Fibroblast of lung (primary cell): ENCODE measurements at regions not wholly inside any gene's neighbourhood (a gene's known extent, or its start where the extent isn't known, plus 50 kb on each side); places are given as distances from the start of the nearest gene placed in this dataset.
"Not testable (repeated sequence)": the region's sequence is repeated elsewhere in the genome, so short reads cannot be mapped to it uniquely, and the experiment has no call there.

Experiments used
- DNase-seq, 2 donors: peaks; one replicate each; pipeline versions ENCODE4 v3.0.0 to v3.0.0-alpha.2; 2010; ENCODE audit warnings: low read depth in 2 of 2
- H2AFZ ChIP-seq: 2 replicates; pipeline ENCODE4 v1.5.1; 2012; ENCODE audit warnings: low read length, control low read depth, inconsistent platforms
- H3K27ac ChIP-seq: 2 replicates; pipeline ENCODE4 v1.5.1; 2011; ENCODE audit warnings: low read length, control low read depth; ENCODE audit not compliant: insufficient read depth
- H3K27me3 ChIP-seq: 2 replicates; pipeline ENCODE4 v1.5.1; 2011; ENCODE audit warnings: mild to moderate bottlenecking, low read length; ENCODE audit not compliant: control insufficient read depth, insufficient read depth
- H3K36me3 ChIP-seq: 2 replicates; pipeline ENCODE4 v1.5.1; 2011; ENCODE audit warnings: low read length; ENCODE audit not compliant: control insufficient read depth, insufficient read depth
- H3K4me1 ChIP-seq: 2 replicates; pipeline ENCODE4 v1.5.1; 2011; ENCODE audit warnings: low read length; ENCODE audit not compliant: control insufficient read depth, insufficient read depth; ENCODE audit errors: extremely low read depth
- H3K4me2 ChIP-seq: 2 replicates; pipeline ENCODE4 v1.5.1; 2011; ENCODE audit warnings: low read length, control low read depth; ENCODE audit not compliant: insufficient read depth; ENCODE audit errors: extremely low read depth
- H3K4me3 ChIP-seq, 4 experiments: fragments of 200-600 bp in 1 of 4; sonication (generic) in 1 of 4; replicated peaks in 1 of 4; 2 replicates each; pipeline ENCODE4 v1.5.1; 2011 to 2016; ENCODE audit warnings: low read length in 4 of 4, low read depth in 3 of 4, mild to moderate bottlenecking in 3 of 4, control low read depth in 2 of 4, inconsistent platforms in 1 of 4, mixed read lengths in 1 of 4; ENCODE audit not compliant: insufficient read depth in 1 of 4; ENCODE audit errors: control extremely low read depth in 1 of 4
- H3K79me2 ChIP-seq: 2 replicates; pipeline ENCODE4 v1.5.1; 2012; ENCODE audit warnings: mild to moderate bottlenecking, low read length, inconsistent platforms; ENCODE audit not compliant: control insufficient read depth, insufficient read depth
- H3K9ac ChIP-seq: 2 replicates; pipeline ENCODE4 v1.5.1; 2011; ENCODE audit warnings: mild to moderate bottlenecking, low read length, control low read depth; ENCODE audit not compliant: insufficient read depth
- H3K9me3 ChIP-seq: 2 replicates; pipeline ENCODE4 v1.5.1; 2012; ENCODE audit warnings: low read depth, low read length; ENCODE audit not compliant: control insufficient read depth, insufficient read depth
- H4K20me1 ChIP-seq: 2 replicates; pipeline ENCODE4 v1.5.1; 2011; ENCODE audit warnings: low read length; ENCODE audit not compliant: control insufficient read depth, insufficient read depth; ENCODE audit errors: extremely low read depth
- EZH2 ChIP-seq: IDR thresholded peaks from 2 replicates; pipeline ENCODE4 v1.5.1; 2012; ENCODE audit warnings: low read length, control low read depth, mild to moderate bottlenecking; ENCODE audit errors: missing control alignments
- TF ChIP-seq, protein P1 (sequence below), 2 donors: IDR thresholded peaks in 1 of 2; conservative IDR thresholded peaks in 1 of 2; 1 replicate in 1 of 2; 2 replicates in 1 of 2; pipeline ENCODE4 v1.5.1; 2011 to 2012; ENCODE audit warnings: low read length in 2 of 2, control low read depth in 1 of 2, inconsistent platforms in 1 of 2, low read depth in 1 of 2, mild to moderate bottlenecking in 1 of 2

DNA sequence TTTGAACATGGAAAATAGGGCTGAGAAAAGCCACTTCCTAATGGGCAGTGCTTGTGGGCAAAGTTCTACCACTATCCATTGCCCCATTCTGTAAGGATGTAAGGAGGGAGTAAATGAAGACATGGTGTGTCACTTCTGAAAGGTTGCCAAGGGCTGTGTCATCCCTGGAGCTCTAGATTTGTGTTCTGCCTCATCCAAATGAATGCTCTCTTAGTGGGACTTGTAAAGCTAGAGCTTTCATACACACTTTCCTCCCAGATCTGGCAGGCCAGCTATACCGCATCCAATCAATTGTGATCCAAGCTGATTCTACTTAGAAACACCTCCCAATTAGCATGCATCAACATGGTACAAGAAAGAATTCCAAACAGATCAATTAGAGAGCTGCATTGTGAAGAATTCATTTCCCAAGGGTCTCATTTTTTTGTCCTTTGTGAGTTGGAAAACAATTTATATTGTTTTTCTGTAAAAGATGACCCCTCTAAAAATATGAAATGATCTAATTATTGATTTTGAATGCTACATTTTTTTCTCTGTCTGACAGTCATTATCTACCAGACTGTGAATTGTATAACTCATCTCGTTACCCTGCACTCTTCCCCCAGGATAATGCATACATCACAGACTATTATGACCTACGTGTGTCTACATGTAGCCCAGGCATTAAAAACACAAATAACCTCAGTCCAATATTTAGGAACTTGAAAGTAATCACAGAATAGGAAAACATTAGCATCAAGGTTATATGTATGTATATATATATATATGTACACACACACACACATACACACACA, 117.1 kb upstream of the DUSP10 start:
- Histone ChIP-seq H3K9me3 (no peaks in the 10 kb centered on the region), H3K4me2 (no peak overlapping the region), H3K9ac (no peak overlapping the region), H3K27ac (no peak overlapping the region), H2AFZ (no peak overlapping the region), H3K4me1 (peaks cover 3% of the 10 kb centered on the region), H3K36me3 (no peaks in the 10 kb centered on the region), H3K4me3 (no peak overlapping the region), H3K79me2 (no peaks in the 10 kb centered on the region), H4K20me1 (no peaks in the 10 kb centered on the region), H3K27me3 (no peaks in the 10 kb centered on the region)
- peak; percentile 76 to 77 for DNase-seq
- TF ChIP-seq EZH2 = no peak
- TF ChIP-seq, protein P1, sequence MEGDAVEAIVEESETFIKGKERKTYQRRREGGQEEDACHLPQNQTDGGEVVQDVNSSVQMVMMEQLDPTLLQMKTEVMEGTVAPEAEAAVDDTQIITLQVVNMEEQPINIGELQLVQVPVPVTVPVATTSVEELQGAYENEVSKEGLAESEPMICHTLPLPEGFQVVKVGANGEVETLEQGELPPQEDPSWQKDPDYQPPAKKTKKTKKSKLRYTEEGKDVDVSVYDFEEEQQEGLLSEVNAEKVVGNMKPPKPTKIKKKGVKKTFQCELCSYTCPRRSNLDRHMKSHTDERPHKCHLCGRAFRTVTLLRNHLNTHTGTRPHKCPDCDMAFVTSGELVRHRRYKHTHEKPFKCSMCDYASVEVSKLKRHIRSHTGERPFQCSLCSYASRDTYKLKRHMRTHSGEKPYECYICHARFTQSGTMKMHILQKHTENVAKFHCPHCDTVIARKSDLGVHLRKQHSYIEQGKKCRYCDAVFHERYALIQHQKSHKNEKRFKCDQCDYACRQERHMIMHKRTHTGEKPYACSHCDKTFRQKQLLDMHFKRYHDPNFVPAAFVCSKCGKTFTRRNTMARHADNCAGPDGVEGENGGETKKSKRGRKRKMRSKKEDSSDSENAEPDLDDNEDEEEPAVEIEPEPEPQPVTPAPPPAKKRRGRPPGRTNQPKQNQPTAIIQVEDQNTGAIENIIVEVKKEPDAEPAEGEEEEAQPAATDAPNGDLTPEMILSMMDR (conservative IDR thresholded peaks at IDR 0.05 in 1 of 2, IDR thresholded peaks at IDR 0.05 in 1 of 2; ENCODE audit: low read depth in 1 of 2, low read length in 2 of 2) = no peak

DNA sequence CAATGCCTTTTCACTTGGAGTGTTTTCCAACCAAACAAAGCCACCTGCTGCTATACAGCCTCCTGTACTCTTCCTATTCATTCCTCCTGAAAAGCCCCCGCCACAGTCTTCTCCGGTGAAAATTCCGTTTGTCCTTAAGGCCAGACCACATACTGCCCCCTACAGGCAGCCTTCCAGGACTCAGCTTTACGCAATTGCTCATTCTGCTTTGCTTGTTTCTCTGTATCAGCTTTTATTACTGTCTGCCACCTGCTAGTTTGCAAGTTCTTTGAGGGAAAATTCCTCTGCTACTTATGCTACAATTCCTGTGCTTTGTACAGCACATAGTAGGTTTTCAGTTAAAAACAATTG, 115.2 kb upstream of the DUSP10 start:
- H3K4me2 ChIP-seq, H3K9ac ChIP-seq, H3K4me3 ChIP-seq, H3K9me3 ChIP-seq, H3K27me3 ChIP-seq, H4K20me1 ChIP-seq, H3K36me3 ChIP-seq, H3K27ac ChIP-seq, DNase-seq, H3K79me2 ChIP-seq, H3K4me1 ChIP-seq, H2AFZ ChIP-seq: not testable (repeated sequence)

DNA sequence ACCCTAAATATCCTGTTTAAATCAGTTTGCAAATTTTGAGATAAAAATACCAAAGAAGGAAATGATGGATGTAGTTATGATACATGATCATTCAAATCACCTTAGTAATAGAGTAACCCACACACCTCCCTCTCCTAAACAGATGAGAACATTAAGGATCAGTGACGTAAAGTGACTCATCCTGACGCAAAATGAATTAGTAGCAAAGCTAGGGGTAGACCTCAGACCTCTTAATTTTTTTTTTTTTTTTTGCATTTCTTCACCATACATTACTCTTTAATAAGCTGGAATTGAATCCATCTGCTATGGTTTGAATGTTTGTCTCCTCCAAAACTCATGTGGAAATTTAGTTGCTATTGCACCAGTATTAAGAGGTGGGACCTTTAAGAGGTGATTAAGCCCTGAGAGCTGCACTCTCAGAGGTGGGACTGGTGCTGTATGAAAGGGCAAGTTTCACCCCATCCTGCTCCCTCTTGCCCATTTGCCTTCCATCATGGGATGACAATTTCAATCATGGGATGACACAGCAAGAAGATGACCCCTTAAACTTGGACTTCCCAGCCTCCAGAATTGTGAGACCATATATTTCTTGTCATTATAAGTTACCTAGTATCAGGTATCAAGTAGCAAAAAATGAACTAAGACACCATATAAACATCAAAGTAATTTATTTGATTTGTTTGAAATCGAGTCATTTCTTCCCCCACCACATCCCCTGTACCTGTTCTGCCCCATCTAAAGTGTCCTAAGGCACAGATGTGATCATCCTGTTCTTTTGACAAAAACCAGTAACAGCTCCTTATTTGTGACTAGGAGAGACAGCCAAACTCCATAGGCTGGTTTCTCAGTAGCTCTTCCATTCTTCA, 114.6 kb upstream of the DUSP10 start:
- Histone ChIP-seq H4K20me1 (no peaks in the 10 kb centered on the region), H3K4me2 (no peak overlapping the region), H3K27ac (peak overlapping the region; percentile 34), H2AFZ (no peak overlapping the region), H3K27me3 (no peaks in the 10 kb centered on the region), H3K79me2 (no peaks in the 10 kb centered on the region), H3K9me3 (no peaks in the 10 kb centered on the region), H3K9ac (no peak overlapping the region), H3K36me3 (no peaks in the 10 kb centered on the region), H3K4me3 (no peak overlapping the region), H3K4me1 (peaks cover 3% of the 10 kb centered on the region)
- TF ChIP-seq, protein P1 (conservative IDR thresholded peaks at IDR 0.05 in 1 of 2, IDR thresholded peaks at IDR 0.05 in 1 of 2; ENCODE audit: low read depth in 1 of 2, low read length in 2 of 2) = no peak
- TF ChIP-seq EZH2 = no peak
- DNase-seq = peak; percentile 75 to 81
